Activated CD8-positive, alpha-beta memory T cell treated with anti-CD3 and anti-CD28 coated beads, Interleukin-2, amount 10 ng/mL, durations not matched to agents 7 days and 5 days (primary cell): ENCODE measurements at regions not wholly inside any gene's neighbourhood (a gene's known extent, or its start where the extent isn't known, plus 50 kb on each side); places are given as distances from the start of the nearest gene placed in this dataset.

Source experiments
- ATAC-seq: fragments of 150-1000 bp; cut with Tn5 transposase; one replicate; pipeline ENCODE4 v1.10.0; 2021; ENCODE audit warnings: moderate library complexity
- CTCF ChIA-PET: fragments of 350-600 bp; sonication (Branson Sonifier 250); formaldehyde crosslinking; loops from one replicate; lab custom pipeline; 2021; ENCODE audit warnings: antibody characterized with exemption; lab: Charles Lee
- DNase-seq: peaks from one replicate; pipeline ENCODE4 v3.0.0-alpha.2; 2020
- H3K27ac Mint-ChIP-seq: one replicate; pipeline ENCODE4 v1.8.0; 2021; ENCODE audit warnings: mild to moderate bottlenecking, mixed read lengths
- H3K27me3 Mint-ChIP-seq: one replicate; pipeline ENCODE4 v1.8.0; 2021; ENCODE audit warnings: mixed read lengths
- H3K36me3 Mint-ChIP-seq: one replicate; pipeline ENCODE4 v1.8.0; 2021; ENCODE audit warnings: mild to moderate bottlenecking, mixed read lengths
- H3K4me1 Mint-ChIP-seq: one replicate; pipeline ENCODE4 v1.8.0; 2021; ENCODE audit warnings: mixed read lengths
- H3K4me3 Mint-ChIP-seq: one replicate; pipeline ENCODE4 v1.8.0; 2021; ENCODE audit warnings: mild to moderate bottlenecking, moderate library complexity, mixed read lengths
- H3K9me3 Mint-ChIP-seq: one replicate; pipeline ENCODE4 v1.8.0; 2022; ENCODE audit warnings: low read depth, mixed read lengths

DNA sequence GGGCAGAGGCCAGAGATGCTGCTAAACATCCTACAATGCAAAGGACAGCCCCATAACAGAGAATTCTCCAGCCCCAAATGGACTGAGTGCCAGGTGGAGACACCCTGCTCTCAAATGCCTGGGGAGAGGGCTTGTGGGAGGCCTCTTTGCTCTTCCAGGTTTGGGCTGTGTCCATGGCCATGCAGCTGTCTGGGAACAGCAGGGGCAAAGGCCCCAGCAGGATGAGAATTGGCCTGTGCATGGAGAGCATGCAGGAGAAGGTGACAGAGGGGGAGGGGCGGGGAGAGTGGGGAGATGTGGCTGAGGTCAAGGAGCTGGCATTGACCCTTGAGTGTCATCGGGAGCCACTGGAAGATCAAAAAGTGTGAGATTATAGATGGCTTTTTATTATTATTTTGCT lies 111.5 kb upstream of the ERCC6L2 start:
- CTCF ChIA-PET: no interaction called here
- no peaks in the 10 kb centered on the region for H3K36me3 Mint-ChIP-seq
- peaks cover 12% of the 10 kb centered on the region for H3K4me1 Mint-ChIP-seq
- H3K27me3 Mint-ChIP-seq: peaks cover 5% of the 10 kb centered on the region
- DNase-seq: no peak
- H3K9me3 Mint-ChIP-seq: peaks cover 2% of the 10 kb centered on the region
- H3K27ac Mint-ChIP-seq: no peak overlapping the region
- no peak for ATAC-seq
- H3K4me3 Mint-ChIP-seq: no peak overlapping the region

DNA sequence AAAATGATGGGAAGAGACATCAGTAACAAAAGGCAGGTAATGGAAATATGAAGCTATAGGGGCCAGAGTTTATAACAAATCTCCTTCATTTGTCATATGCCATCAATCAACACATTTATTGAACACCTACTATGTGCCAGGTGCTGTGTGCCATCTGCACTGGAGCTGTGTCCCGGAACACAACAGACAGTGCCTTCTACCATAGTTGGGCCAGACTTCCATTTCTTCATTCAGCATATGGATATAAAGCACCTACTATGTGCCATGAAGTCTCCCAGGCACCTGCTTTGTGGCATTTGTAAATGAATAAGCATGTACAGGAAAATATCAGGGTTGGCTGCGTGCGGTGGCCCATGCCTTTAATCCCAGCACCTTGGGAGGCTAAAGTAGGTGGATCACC lies 112.5 kb upstream of the ERCC6L2 start:
- Mint-ChIP-seq H3K27me3 (peaks cover 5% of the 10 kb centered on the region), H3K4me3 (no peak overlapping the region), H3K36me3 (no peaks in the 10 kb centered on the region), H3K27ac (no peak overlapping the region), H3K4me1 (peaks cover 12% of the 10 kb centered on the region), H3K9me3 (peaks cover 2% of the 10 kb centered on the region)
- ATAC-seq (no peak), DNase-seq (no peak)
- CTCF ChIA-PET: no interaction called here

DNA sequence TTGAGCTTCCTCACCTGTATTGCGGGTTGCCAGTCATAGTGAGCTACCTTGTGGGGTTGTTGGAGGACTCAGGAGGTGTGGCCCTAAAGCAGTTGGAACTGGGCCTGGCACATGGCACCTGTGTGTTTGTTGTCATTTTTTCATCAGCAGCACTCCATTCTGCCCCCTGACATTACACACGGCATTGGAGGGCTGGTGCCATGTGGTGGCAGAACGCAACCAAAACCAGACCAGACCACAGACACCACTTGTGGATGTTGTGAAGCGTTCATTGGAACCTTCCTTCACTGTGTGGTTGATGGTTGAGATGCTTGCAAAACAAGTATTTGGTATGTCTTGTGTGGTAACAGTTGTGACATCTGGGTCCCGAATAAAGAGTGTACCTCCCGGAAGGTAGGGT lies 113.2 kb upstream of the ERCC6L2 start:
- ATAC-seq: no peak
- DNase-seq: peak; percentile 51
- H3K27me3 Mint-ChIP-seq: peaks cover 6% of the 10 kb centered on the region
- no peak overlapping the region for H3K27ac Mint-ChIP-seq
- no peaks in the 10 kb centered on the region for H3K36me3 Mint-ChIP-seq
- peaks cover 12% of the 10 kb centered on the region for H3K4me1 Mint-ChIP-seq
- CTCF ChIA-PET: no interaction called here
- H3K9me3 Mint-ChIP-seq: peaks cover 2% of the 10 kb centered on the region
- H3K4me3 Mint-ChIP-seq: no peak overlapping the region

DNA sequence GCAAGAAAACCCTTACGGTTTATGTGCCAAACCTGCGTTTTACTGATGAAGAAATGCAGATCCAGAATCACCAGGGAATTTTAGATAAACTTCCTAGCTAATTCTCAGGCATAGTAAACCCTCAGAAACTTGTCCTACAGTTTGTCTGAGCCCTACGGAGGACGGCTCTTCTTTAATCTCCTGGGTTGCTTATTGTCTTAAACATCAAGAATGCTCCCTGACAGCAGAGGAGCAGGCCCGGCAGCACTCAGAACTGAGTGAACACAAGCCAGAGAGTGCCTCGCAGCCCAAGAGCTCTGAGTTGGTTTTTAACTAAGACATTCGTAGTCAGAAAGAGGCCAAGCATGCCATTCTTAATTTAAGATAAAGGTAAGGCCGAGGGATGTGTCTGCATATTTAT lies 114.7 kb upstream of the ERCC6L2 start:
- CTCF ChIA-PET: no interaction called here
- peaks cover 12% of the 10 kb centered on the region for H3K4me1 Mint-ChIP-seq
- H3K4me3 Mint-ChIP-seq: no peak overlapping the region
- H3K27ac Mint-ChIP-seq: no peak overlapping the region
- DNase-seq: no peak
- ATAC-seq: no peak
- peaks cover 2% of the 10 kb centered on the region for H3K9me3 Mint-ChIP-seq
- H3K27me3 Mint-ChIP-seq: peaks cover 12% of the 10 kb centered on the region
- H3K36me3 Mint-ChIP-seq: no peaks in the 10 kb centered on the region

DNA sequence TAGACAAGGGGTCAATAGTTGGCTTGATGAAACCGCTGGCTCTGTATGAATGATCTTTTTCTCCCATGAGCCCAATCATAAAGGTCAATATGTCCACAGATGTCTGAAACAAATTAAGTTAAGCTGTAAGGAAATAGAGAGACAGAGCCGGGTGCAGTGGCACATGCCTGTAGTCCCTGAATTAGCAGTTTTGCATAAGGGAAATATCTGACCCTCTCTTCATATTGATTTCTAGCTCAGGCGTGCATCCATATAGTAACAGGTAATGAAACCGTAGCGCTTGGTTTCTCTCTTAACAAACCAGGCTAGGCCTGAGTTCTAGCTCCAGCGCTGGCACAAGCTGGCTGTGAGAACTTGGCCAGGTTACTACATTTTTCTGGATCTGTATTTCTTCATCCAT lies 118.1 kb upstream of the ERCC6L2 start:
- no peak for DNase-seq
- ATAC-seq: no peak
- H3K36me3 Mint-ChIP-seq: no peaks in the 10 kb centered on the region
- no peak overlapping the region for H3K4me3 Mint-ChIP-seq
- CTCF ChIA-PET: interaction anchor here (1.0 to 1.5 kb wide), 2 partner anchors 8 to 11 kb away, joined by 4 read pairs; no protein-coding TSS in a partner anchor
- H3K27ac Mint-ChIP-seq: no peak overlapping the region
- peaks cover 6% of the 10 kb centered on the region for H3K4me1 Mint-ChIP-seq
- H3K27me3 Mint-ChIP-seq: peaks cover 25% of the 10 kb centered on the region
- H3K9me3 Mint-ChIP-seq: no peaks in the 10 kb centered on the region

DNA sequence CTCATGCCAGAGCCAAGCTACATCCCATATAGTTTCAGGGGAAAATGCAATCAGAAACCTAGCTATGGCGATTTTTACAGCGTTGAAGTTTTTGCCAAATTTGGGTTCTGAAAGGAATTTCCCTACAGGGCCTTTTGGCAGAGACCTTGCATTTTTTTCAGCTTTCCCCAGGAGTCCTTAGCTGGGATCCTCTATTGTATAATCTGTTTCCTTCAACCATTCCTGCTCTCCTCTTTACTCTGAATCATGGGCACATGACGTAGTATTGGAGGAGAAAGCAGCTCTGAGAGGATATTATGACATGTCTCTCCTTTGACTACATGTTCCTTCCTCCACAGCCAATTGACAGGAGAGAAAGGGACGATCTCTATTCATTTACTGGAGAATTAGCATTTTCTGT lies 118.5 kb upstream of the ERCC6L2 start:
- CTCF ChIA-PET: interaction anchor here (1.0 to 1.5 kb wide), 2 partner anchors 8 to 11 kb away, joined by 4 read pairs; no protein-coding TSS in a partner anchor
- H3K4me1 Mint-ChIP-seq: peaks cover 3% of the 10 kb centered on the region
- no peaks in the 10 kb centered on the region for H3K9me3 Mint-ChIP-seq
- H3K4me3 Mint-ChIP-seq: no peak overlapping the region
- peaks cover 25% of the 10 kb centered on the region for H3K27me3 Mint-ChIP-seq
- ATAC-seq (no peak), DNase-seq (no peak)
- H3K36me3 Mint-ChIP-seq: no peaks in the 10 kb centered on the region
- no peak overlapping the region for H3K27ac Mint-ChIP-seq

DNA sequence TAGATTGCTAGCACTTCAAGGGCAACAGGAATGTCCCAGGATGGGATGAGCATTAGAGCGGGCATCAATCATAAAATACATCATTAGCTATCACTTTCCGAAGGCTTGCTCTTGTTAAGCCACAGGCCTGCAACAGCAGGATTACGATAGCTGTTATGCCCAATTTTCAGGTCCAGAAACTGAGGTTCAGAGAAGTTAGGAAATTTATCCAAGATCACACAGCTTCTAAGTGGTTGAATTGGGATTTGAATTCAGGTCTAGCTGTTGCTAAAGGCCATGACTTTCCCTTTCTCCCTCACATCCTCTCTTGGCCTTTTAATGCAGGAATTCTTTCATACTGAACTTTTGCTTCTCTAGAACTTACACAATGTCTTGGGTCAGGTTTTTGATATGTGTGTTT lies 119.4 kb upstream of the ERCC6L2 start:
- no peak for DNase-seq
- Mint-ChIP-seq H3K27ac (no peak overlapping the region), H3K27me3 (peaks cover 26% of the 10 kb centered on the region), H3K36me3 (no peaks in the 10 kb centered on the region), H3K9me3 (no peaks in the 10 kb centered on the region), H3K4me1 (peaks cover under 1% of the 10 kb centered on the region), H3K4me3 (no peak overlapping the region)
- ATAC-seq: no peak
- CTCF ChIA-PET: interaction anchor here (1.5 kb wide), 1 partner anchor 10 kb away, joined by 4 read pairs; no protein-coding TSS in a partner anchor

DNA sequence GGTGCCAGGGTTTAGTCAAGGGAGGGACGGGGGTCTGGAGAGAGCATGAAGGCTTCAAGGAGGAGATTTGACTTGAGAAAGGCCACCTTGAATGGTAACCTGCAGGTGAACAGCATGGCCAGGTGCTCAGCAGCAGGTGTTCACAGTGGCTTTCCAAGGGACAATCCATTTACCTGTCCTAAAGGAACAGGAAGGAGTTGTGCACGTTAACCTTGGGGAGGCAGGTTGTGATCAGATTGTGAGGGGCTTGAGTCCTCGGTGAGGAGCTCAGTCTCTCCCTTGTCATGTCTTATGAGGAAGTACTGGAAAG lies 120.1 kb upstream of the ERCC6L2 start:
- no peak overlapping the region for H3K27ac Mint-ChIP-seq
- no peaks in the 10 kb centered on the region for H3K9me3 Mint-ChIP-seq
- CTCF ChIA-PET: interaction anchor here (0.6 kb wide), 1 partner anchor 329 kb away, joined by 3 read pairs; no protein-coding TSS in a partner anchor
- no peak for DNase-seq
- no peak overlapping the region for H3K4me3 Mint-ChIP-seq
- H3K36me3 Mint-ChIP-seq: no peaks in the 10 kb centered on the region
- no peak for ATAC-seq
- H3K27me3 Mint-ChIP-seq: peaks cover 27% of the 10 kb centered on the region
- peaks cover 7% of the 10 kb centered on the region for H3K4me1 Mint-ChIP-seq

DNA sequence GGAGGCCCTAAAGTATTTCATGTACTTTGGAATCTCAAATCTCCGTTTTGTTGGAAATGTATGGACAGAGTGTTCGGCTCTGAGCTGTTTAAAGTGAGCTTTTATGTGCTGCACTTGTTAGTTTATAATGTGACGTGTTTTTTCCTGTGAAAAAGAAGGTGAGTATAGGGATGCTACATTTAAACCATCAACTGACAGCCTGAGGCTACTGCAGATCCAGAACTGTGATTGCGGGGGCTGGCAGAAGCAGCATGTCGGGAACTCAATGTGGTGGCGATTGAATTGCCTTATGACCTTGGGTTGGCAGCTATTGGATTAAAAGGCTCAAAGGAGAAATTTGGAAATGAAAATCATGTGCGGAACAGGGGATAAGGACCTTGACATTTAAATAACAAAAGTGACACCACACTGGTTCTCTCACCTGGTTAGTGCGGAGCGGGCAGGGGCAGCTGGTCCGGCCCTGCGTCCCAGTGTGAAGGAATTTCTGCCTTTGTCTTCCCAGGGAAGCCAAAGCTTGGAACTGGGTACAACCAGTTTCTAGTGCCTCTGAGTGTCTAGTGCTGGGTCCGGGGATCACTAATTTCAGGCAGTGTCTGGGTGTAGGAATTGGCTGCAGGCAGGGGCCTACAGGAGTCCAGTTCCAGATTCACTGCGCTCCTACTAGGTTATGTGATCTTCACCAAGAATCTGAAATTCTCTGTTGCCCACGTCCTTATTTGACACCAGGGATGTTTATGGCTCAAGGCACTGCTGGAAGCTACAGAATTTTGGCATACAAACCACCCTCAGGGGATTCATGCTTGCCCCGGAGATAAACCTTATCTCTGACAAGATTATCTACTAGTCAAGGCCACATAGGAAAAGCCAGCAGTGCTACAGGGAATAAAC lies 120.7 kb upstream of the ERCC6L2 start:
- H3K27me3 Mint-ChIP-seq: peaks cover 23% of the 10 kb centered on the region
- ATAC-seq (no peak), DNase-seq (no peak)
- H3K36me3 Mint-ChIP-seq: no peaks in the 10 kb centered on the region
- peaks cover 10% of the 10 kb centered on the region for H3K4me1 Mint-ChIP-seq
- H3K27ac Mint-ChIP-seq: no peak overlapping the region
- CTCF ChIA-PET: interaction anchor here (0.6 to 1.2 kb wide), 3 partner anchors 23 to 463 kb away, joined by 3 read pairs; no protein-coding TSS in a partner anchor
- no peak overlapping the region for H3K4me3 Mint-ChIP-seq
- H3K9me3 Mint-ChIP-seq: no peaks in the 10 kb centered on the region

DNA sequence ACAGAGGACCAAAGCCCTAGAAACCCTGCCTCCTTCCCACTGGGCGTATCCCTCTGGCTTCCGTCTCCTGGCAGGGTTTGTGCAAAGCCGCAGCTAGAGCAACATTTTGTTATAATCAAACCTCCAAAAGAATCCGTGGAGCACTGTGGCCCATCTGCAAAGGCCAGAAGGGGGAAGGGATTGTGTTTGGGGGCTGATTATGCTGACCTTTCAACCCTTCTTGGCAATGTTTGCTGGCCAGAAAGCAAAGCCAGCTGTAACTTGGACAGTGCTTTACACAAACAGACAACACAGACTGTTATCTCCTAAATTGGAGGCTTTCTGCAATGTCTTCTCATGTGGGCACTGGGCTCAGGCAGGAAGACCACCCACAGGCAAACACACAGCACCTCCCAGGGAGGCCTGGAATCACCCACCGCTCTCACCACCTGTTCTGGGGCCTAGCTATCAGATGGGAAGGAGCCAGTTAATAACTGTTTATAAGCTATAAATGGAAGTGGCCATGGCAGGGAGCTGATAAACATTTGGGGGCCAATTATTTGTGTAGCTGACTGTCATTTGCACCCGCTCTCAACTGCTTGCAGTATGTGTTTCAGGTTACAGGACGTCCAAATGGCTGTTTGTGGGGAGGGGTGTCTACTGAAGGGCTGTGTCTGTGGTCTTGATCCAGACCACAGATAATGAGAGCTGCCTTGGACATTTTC lies 121.6 kb upstream of the ERCC6L2 start:
- Mint-ChIP-seq H3K4me3 (no peak overlapping the region), H3K27me3 (peaks cover 25% of the 10 kb centered on the region), H3K36me3 (no peaks in the 10 kb centered on the region), H3K4me1 (peaks cover 10% of the 10 kb centered on the region), H3K9me3 (no peaks in the 10 kb centered on the region), H3K27ac (no peak overlapping the region)
- CTCF ChIA-PET: interaction anchor here (1.0 to 1.2 kb wide), 2 partner anchors 22 to 464 kb away, joined by 3 read pairs; no protein-coding TSS in a partner anchor
- ATAC-seq: no peak
- DNase-seq: no peak

DNA sequence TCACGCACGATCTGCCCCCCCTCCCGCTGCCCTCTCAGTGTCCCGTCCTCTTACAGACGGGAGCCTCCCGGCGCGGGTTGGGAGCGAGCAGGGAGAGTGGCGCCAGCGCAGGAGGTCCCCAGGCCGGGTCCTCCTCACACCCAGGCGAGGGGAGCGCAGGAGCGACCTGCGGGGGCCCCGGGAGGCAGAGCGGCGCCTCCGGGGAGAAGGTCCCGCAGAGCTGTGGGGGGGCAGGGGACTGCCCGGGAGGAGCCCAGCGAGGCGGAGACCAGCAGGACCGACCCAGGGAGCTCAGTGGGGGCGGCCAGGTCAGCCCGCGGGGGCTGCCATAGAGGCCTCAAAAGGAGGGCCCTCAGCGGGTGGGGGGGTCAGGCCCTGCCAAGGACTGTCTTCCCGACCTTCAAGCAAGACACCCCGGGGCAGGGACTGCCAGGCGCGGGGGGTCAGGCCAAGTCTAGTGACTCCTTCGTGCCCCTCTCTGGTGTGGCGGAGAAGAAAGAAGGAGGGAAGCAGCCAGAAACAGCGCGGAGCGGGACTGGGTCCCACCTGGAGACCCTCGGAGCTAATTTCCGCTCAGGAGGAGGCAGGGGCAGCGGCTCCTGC lies 123.3 kb upstream of the ERCC6L2 start:
- CTCF ChIA-PET: no interaction called here
- no peak for ATAC-seq
- no peak for DNase-seq
- Mint-ChIP-seq H3K9me3 (no peaks in the 10 kb centered on the region), H3K36me3 (no peaks in the 10 kb centered on the region), H3K4me3 (no peak overlapping the region), H3K4me1 (peaks cover 10% of the 10 kb centered on the region), H3K27me3 (peaks cover 37% of the 10 kb centered on the region), H3K27ac (no peak overlapping the region)

DNA sequence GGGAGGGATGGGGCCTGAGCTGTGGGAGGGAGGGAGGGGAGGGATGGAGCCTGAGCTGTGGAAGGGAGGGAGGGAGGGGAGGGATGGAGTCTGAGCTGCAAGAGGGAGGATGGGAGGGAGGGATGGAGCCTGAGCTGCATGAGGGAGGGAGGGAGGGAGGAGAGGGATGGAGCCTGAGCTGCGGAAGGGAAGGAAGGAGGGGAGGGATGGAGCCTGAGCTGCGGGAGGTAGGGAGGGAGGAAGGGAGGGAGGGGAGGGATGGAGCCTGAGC lies 124.0 kb upstream of the ERCC6L2 start:
- Mint-ChIP-seq H3K27me3 (peaks cover 35% of the 10 kb centered on the region), H3K4me1 (peaks cover 10% of the 10 kb centered on the region), H3K9me3 (no peaks in the 10 kb centered on the region), H3K4me3 (no peak overlapping the region), H3K27ac (no peak overlapping the region), H3K36me3 (no peaks in the 10 kb centered on the region)
- CTCF ChIA-PET: no interaction called here
- ATAC-seq: no peak
- DNase-seq: no peak

DNA sequence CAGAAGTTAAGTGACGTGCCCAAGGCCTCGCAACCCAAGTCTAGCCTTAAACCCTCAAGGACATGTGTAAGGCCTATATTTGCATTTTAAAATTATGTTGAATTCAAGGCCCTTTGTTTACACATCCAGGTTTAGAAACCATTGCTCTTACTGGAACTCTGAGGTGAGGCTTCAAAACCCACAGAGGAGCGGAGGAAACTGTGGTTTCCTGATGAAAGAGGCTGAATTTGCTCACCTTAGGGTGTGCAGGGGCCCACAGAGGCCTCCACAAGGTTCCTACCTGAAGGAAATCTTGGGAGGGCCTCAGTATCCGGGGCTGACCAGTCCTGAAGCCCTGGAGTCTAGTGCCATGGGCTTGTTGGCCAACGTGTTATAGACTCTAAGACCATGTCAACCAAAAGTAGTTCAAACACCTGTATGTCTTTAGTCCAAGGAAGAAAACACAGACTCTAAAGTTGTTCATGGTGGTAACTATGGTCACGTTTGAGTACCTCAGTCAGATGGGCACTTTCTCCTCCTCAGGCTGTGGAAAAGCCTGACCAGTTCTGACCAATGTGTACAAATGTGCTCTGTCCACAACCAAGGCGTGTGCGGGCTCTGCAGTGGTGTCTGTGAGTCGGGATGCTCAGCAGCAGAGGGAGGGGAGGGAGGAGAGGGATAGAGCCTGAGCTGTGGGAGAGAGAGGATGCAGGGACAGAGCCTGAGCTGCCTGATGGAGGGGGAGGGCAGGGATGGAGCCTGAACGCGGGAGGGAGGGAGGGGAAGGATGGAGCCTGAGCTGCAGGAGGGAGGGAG lies 124.6 kb upstream of the ERCC6L2 start:
- Mint-ChIP-seq H3K9me3 (no peaks in the 10 kb centered on the region), H3K27me3 (peaks cover 32% of the 10 kb centered on the region), H3K36me3 (no peaks in the 10 kb centered on the region), H3K4me1 (peaks cover 10% of the 10 kb centered on the region), H3K27ac (no peak overlapping the region), H3K4me3 (no peak overlapping the region)
- CTCF ChIA-PET: no interaction called here
- DNase-seq: peak; percentile 79
- peak; percentile 73 for ATAC-seq
